DOHH2 (cell line): ENCODE measurements at regions not wholly inside any gene's neighbourhood (a gene's known extent, or its start where the extent isn't known, plus 50 kb on each side); places are given as distances from the start of the nearest gene placed in this dataset.

Experiments
- H3F3A ChIP-seq: fragments of 200-600 bp; sonication (generic), shearing (Covaris generic); 2 replicates; pipeline ENCODE4 v1.6.0; 2016; ENCODE audit warnings: antibody characterized with exemption, mild to moderate bottlenecking; ENCODE audit not compliant: control insufficient read depth, insufficient read depth
- H3K27ac ChIP-seq: fragments of 200-600 bp; sonication (generic); 2 replicates; pipeline ENCODE4 v1.5.1; 2014; ENCODE audit warnings: low read depth, mild to moderate bottlenecking, low read length, moderate library complexity
- H3K27me3 ChIP-seq: fragments of 200-600 bp; sonication (generic); 2 replicates; pipeline ENCODE4 v1.6.1; 2014; ENCODE audit warnings: mild to moderate bottlenecking, low read length, mixed read lengths; ENCODE audit not compliant: control insufficient read depth
- H3K36me3 ChIP-seq: fragments of 200-600 bp; sonication (generic); 2 replicates; pipeline ENCODE4 v1.6.1; 2014; ENCODE audit warnings: mild to moderate bottlenecking, low read length, moderate library complexity, mixed read lengths; ENCODE audit not compliant: control insufficient read depth
- H3K4me1 ChIP-seq: fragments of 200-600 bp; sonication (generic); 2 replicates; pipeline ENCODE4 v1.6.1; 2014; ENCODE audit warnings: mild to moderate bottlenecking, low read length, mixed read lengths; ENCODE audit not compliant: control insufficient read depth
- H3K4me2 ChIP-seq: fragments of 200-600 bp; sonication (generic); 2 replicates; pipeline ENCODE4 v1.6.0; 2014; ENCODE audit warnings: mild to moderate bottlenecking, low read length, moderate library complexity
- H3K4me3 ChIP-seq: fragments of 200-600 bp; sonication (generic); 2 replicates; pipeline ENCODE4 v1.5.1; 2014; ENCODE audit warnings: mild to moderate bottlenecking, low read length, mixed read lengths
- H3K79me2 ChIP-seq: fragments of 200-600 bp; sonication (generic); 2 replicates; pipeline ENCODE4 v1.6.1; 2014; ENCODE audit warnings: mild to moderate bottlenecking, low read length, mixed read lengths; ENCODE audit not compliant: control insufficient read depth
- H3K9me2 ChIP-seq: fragments of 200-600 bp; sonication (generic); replicated peaks from 2 replicates; pipeline ENCODE4 v1.6.1; 2014; ENCODE audit warnings: mild to moderate bottlenecking, low read length, mixed read lengths; ENCODE audit not compliant: control insufficient read depth
- H3K9me3 ChIP-seq: fragments of 200-600 bp; sonication (generic); 2 replicates; pipeline ENCODE4 v1.6.1; 2014; ENCODE audit warnings: antibody characterized with exemption, low read length, mixed read lengths; ENCODE audit not compliant: control insufficient read depth, insufficient read depth
- H4K20me1 ChIP-seq: fragments of 200-600 bp; sonication (generic); 2 replicates; pipeline ENCODE4 v1.6.0; 2014; ENCODE audit warnings: low read depth, mild to moderate bottlenecking, antibody characterized with exemption, low read length, moderate library complexity; ENCODE audit not compliant: control insufficient read depth, insufficient read depth
- EZH2phosphoT487 ChIP-seq: fragments of 200-600 bp; sonication (generic); IDR thresholded peaks from 2 replicates; pipeline ENCODE4 v1.6.1; 2017; ENCODE audit warnings: borderline replicate concordance, mild to moderate bottlenecking, antibody characterized with exemption, low read length, moderate library complexity, mixed read lengths
- TF ChIP-seq, protein P1 (sequence below): fragments of 200-600 bp; sonication (generic); IDR thresholded peaks from one replicate; pipeline ENCODE4 v1.5.1; 2014; ENCODE audit warnings: antibody characterized with exemption, mild to moderate bottlenecking, low read depth, low read length; ENCODE audit not compliant: poor library complexity, severe bottlenecking

DNA sequence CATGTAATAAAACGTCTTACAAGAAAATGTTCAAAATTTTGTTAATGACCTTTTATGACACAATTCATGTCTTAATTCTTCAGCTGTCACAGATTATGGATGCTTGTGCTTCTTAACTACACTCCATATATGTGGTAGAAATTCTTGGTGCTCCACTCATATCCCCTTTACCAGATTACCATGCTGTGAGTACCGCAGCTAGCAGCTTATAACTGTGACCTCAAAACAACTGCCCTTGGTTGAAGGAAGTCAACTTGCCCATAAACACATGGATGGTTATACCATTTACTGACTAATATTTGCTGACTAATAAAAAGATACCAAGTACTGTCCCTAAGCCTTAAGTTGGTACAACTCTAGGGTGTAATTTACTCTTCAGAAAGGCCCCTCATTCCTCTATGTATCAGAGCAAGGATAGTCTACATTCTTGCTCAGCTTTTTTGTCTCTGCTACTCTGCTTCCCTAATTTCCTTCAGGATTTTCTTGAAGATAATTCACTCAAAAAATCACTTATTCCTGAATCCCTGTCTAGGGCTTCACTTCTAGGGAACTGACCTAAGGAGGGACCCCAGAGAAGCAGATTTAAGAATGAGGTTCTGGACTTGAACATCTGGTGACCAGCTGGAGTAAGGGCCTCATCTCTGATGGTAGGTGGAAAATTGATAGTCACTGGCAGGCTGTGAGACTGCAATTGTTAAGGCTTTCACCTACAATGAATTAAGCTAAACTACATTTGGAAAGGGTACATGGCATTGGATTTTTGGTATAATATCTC is 152.3 kb downstream of the SLC6A15 start:
- Histone ChIP-seq H4K20me1 (no peaks in the 10 kb centered on the region), H3K4me1 (no peaks in the 10 kb centered on the region), H3K9me2 (no peaks in the 10 kb centered on the region), H3K4me3 (no peak overlapping the region), H3K79me2 (no peaks in the 10 kb centered on the region), H3F3A (no peaks in the 10 kb centered on the region), H3K9me3 (no peaks in the 10 kb centered on the region), H3K4me2 (no peak overlapping the region), H3K27me3 (no peaks in the 10 kb centered on the region), H3K27ac (no peak overlapping the region), H3K36me3 (no peaks in the 10 kb centered on the region)
- TF ChIP-seq, protein P1, sequence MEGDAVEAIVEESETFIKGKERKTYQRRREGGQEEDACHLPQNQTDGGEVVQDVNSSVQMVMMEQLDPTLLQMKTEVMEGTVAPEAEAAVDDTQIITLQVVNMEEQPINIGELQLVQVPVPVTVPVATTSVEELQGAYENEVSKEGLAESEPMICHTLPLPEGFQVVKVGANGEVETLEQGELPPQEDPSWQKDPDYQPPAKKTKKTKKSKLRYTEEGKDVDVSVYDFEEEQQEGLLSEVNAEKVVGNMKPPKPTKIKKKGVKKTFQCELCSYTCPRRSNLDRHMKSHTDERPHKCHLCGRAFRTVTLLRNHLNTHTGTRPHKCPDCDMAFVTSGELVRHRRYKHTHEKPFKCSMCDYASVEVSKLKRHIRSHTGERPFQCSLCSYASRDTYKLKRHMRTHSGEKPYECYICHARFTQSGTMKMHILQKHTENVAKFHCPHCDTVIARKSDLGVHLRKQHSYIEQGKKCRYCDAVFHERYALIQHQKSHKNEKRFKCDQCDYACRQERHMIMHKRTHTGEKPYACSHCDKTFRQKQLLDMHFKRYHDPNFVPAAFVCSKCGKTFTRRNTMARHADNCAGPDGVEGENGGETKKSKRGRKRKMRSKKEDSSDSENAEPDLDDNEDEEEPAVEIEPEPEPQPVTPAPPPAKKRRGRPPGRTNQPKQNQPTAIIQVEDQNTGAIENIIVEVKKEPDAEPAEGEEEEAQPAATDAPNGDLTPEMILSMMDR = no peak
- no peak for TF ChIP-seq EZH2phosphoT487

DNA sequence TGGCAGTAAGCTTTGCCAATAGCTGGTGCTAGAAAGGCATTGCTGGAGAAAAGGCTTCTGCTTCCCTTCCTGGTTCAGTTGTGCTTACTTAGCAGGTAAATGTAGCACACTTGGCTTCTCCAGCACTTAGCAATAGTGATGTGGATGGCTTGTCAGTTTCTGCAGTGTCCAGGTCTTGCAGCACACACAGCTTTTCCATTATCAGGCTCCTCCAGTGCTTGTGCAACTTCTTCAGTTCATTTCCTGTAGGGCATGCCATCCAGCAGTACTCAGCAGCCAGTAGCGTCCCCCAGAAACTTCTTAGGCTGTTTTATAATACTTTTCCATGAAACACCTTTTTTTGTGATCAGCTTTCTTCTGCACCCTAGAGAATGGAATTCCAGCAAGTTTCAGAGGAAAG is 154.6 kb downstream of the SLC6A15 start:
- Histone ChIP-seq H3K36me3 (no peaks in the 10 kb centered on the region), H3K27me3 (no peaks in the 10 kb centered on the region), H4K20me1 (no peaks in the 10 kb centered on the region), H3K79me2 (no peaks in the 10 kb centered on the region), H3K4me1 (no peaks in the 10 kb centered on the region), H3K4me2 (no peak overlapping the region), H3K27ac (no peak overlapping the region), H3K9me2 (no peaks in the 10 kb centered on the region), H3K9me3 (no peaks in the 10 kb centered on the region), H3F3A (no peaks in the 10 kb centered on the region), H3K4me3 (no peak overlapping the region)
- TF ChIP-seq, protein P1 = no peak
- no peak for TF ChIP-seq EZH2phosphoT487

DNA sequence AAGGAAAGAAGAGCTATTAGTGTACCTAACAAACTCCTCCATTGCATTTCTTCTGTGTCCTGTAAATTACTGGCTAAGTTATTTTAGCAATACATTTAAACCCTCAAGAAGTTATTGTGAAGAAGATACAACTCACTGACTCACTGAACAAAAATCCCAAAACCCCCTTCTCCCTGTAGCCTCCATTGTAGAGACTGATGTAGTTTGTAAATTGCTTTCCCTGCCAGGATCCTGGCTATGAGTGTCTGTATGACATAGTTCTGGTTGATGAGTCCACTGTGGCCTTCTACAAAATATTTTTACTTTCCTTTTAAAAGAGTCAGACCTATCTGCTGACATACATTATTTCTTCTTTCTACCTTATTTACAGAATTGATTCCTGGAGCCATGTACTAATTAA is 155.6 kb downstream of the SLC6A15 start:
- no peak overlapping the region for H3K27ac ChIP-seq
- TF ChIP-seq EZH2phosphoT487 = no peak
- TF ChIP-seq, protein P1 = no peak

More for the DNA sequence above, 155.6 kb downstream of the SLC6A15 start:
- Histone ChIP-seq H3K9me3 (no peaks in the 10 kb centered on the region), H3K9me2 (no peaks in the 10 kb centered on the region), H3K27me3 (no peaks in the 10 kb centered on the region), H3K4me1 (no peaks in the 10 kb centered on the region), H3K4me2 (no peak overlapping the region), H4K20me1 (no peaks in the 10 kb centered on the region), H3F3A (no peaks in the 10 kb centered on the region), H3K79me2 (no peaks in the 10 kb centered on the region), H3K36me3 (no peaks in the 10 kb centered on the region), H3K4me3 (no peak overlapping the region)
